ENCODE measurements at regions not wholly inside any gene's neighbourhood (a gene's known extent, or its start where the extent isn't known, plus 50 kb on each side); places are given as distances from the start of the nearest gene placed in this dataset.

DNA sequence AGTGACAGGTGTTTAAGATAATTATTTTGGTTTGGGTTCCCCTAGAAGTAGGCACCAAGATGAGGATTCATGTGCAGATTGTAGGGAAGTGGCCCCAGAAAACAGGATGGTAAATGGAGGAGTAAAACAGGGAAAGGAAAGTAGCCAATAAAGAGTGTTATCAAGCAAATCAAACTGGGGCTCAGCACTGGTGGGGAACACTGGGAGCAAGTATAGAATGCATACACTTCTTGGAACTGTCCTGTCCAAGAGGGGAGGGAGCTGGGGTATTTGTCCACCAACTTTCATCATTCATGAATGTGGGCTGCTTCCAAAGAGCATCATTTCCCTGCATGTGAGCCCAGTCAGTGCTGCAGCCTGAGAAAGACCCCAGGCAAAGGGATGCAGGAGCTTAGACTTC is 215.7 kb upstream of the IRX5 start:
- Histone ChIP-seq H3K4me3 (no peak overlapping the region), H3K27me3 (no peaks in the 10 kb centered on the region), H4K20me1 (no peaks in the 10 kb centered on the region), H3K9me3 (no peaks in the 10 kb centered on the region), H3K9ac (no peak overlapping the region), H3K36me3 (no peaks in the 10 kb centered on the region), H3K27ac (no peak overlapping the region), H3K4me2 (no peak overlapping the region), H3K4me1 (no peaks in the 10 kb centered on the region)
- TF ChIP-seq Cebpa-rat (IDR thresholded peaks at IDR 0.05) = no peak

- Histone ChIP-seq H4K20me1 (no peaks in the 10 kb centered on the region), H3K4me3 (no peak overlapping the region), H3K9me3 (no peaks in the 10 kb centered on the region), H3K4me1 (no peaks in the 10 kb centered on the region), H3K9ac (no peak overlapping the region), H3K36me3 (no peaks in the 10 kb centered on the region), H3K4me2 (no peak overlapping the region), H3K27ac (no peak overlapping the region), H3K27me3 (no peaks in the 10 kb centered on the region)
- no peak for TF ChIP-seq Cebpa-rat (IDR thresholded peaks at IDR 0.05)
Measured at GRCh38 chr16:54712866-54713265, 217.8 kb upstream of the IRX5 start.

DNA sequence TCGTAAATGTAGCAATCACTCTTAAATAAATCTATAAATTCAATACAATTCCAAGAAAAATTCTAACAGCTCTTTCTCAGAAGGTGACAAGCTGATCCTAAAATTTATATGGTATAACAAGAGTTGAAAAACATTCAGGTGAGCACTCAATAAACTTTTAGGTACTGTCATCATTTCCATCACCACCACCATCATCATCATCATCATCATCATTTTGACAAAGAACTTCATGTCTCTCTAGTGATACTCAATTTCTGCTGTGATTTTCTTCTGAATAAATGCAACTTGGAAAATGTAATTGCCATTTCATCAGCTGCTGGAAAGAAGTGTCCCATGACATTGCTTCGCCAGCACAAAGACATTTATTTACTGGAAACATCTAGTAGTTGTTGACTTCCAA is 222.9 kb upstream of the IRX5 start:
- Histone ChIP-seq H3K36me3 (no peaks in the 10 kb centered on the region), H3K9ac (no peak overlapping the region), H3K4me1 (no peaks in the 10 kb centered on the region), H3K9me3 (no peaks in the 10 kb centered on the region), H3K27ac (no peak overlapping the region), H3K4me2 (no peak overlapping the region), H3K27me3 (no peaks in the 10 kb centered on the region), H3K4me3 (no peak overlapping the region), H4K20me1 (no peaks in the 10 kb centered on the region)
- no peak for TF ChIP-seq Cebpa-rat (IDR thresholded peaks at IDR 0.05)

DNA sequence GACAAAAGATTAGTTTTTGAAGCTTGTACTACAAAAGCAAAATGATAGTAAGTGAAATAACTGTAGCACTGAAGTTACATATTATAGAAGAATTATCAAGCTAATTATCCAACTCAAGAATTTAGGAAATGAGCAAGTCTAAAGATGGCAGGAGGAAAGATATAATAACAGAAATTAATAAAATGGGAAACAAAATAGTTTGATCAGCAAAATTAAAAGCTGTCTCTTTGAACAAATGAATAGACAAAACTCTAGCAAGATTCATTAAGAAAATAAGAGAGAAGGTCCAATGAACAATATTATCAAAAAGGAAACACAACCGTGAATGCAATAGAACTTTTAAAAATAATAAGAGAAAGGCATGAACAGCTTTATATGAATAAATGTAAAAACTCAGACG is 224.3 kb upstream of the IRX5 start:
- no peak overlapping the region for H3K27ac ChIP-seq
- no peaks in the 10 kb centered on the region for H3K36me3 ChIP-seq
- no peak overlapping the region for H3K9ac ChIP-seq
- H3K27me3 ChIP-seq = no peaks in the 10 kb centered on the region
- H4K20me1 ChIP-seq = no peaks in the 10 kb centered on the region
- TF ChIP-seq Cebpa-rat (IDR thresholded peaks at IDR 0.05) = no peak
- no peak overlapping the region for H3K4me3 ChIP-seq
- H3K9me3 ChIP-seq = no peaks in the 10 kb centered on the region
- H3K4me1 ChIP-seq = no peaks in the 10 kb centered on the region
- no peak overlapping the region for H3K4me2 ChIP-seq

GRCh38 chr16:54703339-54703738 is 227.3 kb upstream of the IRX5 start:
- no peak overlapping the region for H3K9ac ChIP-seq
- TF ChIP-seq Cebpa-rat (IDR thresholded peaks at IDR 0.05) = no peak

GRCh38 chr16:54699656-54700055 is 231.0 kb upstream of the IRX5 start:
- Histone ChIP-seq H3K4me3 (no peak overlapping the region), H3K36me3 (no peaks in the 10 kb centered on the region), H3K4me1 (no peaks in the 10 kb centered on the region), H3K9ac (no peak overlapping the region), H3K4me2 (no peak overlapping the region), H3K27me3 (no peaks in the 10 kb centered on the region), H3K9me3 (no peaks in the 10 kb centered on the region), H3K27ac (no peak overlapping the region), H4K20me1 (no peaks in the 10 kb centered on the region)
- no peak for TF ChIP-seq Cebpa-rat (IDR thresholded peaks at IDR 0.05)

More at GRCh38 chr16:54703339-54703738, 227.3 kb upstream of the IRX5 start:
- Histone ChIP-seq H4K20me1 (no peaks in the 10 kb centered on the region), H3K27ac (no peak overlapping the region), H3K4me2 (no peak overlapping the region), H3K27me3 (no peaks in the 10 kb centered on the region), H3K36me3 (no peaks in the 10 kb centered on the region), H3K4me1 (no peaks in the 10 kb centered on the region), H3K9me3 (no peaks in the 10 kb centered on the region), H3K4me3 (no peak overlapping the region)

DNA sequence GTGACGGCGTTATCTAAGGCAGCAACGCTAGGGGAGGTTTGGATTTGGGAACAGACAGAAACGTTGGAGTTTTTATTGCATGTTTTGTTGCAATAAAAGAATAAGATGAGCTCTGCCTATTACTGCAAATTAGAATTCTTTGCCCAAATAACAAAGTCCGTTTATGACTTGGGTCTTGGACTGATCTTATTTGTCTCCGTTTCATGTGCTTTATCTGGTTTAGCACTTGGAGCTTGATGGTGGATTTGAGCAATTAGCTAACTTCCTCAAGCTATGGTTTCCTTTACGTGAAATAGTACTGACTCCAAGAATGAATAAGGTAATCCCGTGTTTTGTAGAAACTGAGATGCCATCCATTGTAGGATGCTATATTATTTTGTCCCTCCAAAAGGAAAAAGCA is 233.0 kb upstream of the IRX5 start:
- Histone ChIP-seq H3K4me2 (no peak overlapping the region), H3K36me3 (no peaks in the 10 kb centered on the region), H4K20me1 (no peaks in the 10 kb centered on the region), H3K9me3 (no peaks in the 10 kb centered on the region), H3K4me1 (no peaks in the 10 kb centered on the region), H3K27me3 (no peaks in the 10 kb centered on the region), H3K27ac (no peak overlapping the region), H3K4me3 (no peak overlapping the region), H3K9ac (no peak overlapping the region)
- no peak for TF ChIP-seq Cebpa-rat (IDR thresholded peaks at IDR 0.05)

DNA sequence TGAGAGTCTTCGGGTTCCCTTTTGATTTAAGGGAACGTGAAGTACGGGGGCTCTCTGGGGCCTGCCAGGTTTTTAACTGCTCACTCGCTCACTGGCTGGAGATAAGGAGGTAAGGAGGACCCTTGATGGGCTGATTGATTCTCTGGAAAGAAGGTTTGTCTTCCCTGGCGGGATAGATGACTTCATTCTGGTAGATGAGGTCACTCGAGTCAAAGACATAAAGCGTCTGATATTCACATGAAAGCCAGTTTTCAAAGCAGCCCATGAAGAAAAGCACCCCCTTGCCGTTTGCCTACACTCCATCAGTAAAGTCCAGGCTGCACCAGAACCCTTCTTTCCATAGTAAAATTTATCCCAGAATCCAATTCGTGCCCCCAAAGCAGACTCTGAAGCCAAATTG is 233.7 kb upstream of the IRX5 start:
- no peak overlapping the region for H3K9ac ChIP-seq
- H4K20me1 ChIP-seq = no peaks in the 10 kb centered on the region
- no peaks in the 10 kb centered on the region for H3K4me1 ChIP-seq
- H3K27ac ChIP-seq = no peak overlapping the region
- H3K4me2 ChIP-seq = no peak overlapping the region
- no peak for TF ChIP-seq Cebpa-rat (IDR thresholded peaks at IDR 0.05)
- no peaks in the 10 kb centered on the region for H3K36me3 ChIP-seq
- no peak overlapping the region for H3K4me3 ChIP-seq
- H3K9me3 ChIP-seq = no peaks in the 10 kb centered on the region
- H3K27me3 ChIP-seq = no peaks in the 10 kb centered on the region

DNA sequence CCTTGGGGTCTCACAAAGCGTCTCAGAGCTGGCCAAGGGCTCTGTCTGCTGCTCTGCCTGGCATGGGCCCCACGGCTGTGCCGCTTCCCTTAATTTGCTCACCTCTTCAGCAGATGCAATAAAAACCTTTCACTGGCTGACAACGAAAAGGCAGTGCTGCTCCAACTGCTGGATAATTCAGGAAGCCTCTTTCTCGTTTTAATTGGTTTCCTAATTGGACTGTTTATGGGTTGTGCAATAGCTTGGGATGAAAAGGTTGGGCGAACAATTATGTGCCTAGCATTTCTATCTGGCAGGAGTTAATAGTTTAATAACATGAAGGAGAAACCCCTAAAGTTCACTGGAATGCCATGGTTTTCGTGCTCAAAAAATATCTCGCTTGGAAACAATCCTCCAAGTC is 234.1 kb upstream of the IRX5 start:
- Histone ChIP-seq H3K9me3 (no peaks in the 10 kb centered on the region), H3K4me2 (no peak overlapping the region), H3K36me3 (no peaks in the 10 kb centered on the region), H3K4me3 (no peak overlapping the region), H3K27ac (no peak overlapping the region), H3K27me3 (no peaks in the 10 kb centered on the region), H4K20me1 (no peaks in the 10 kb centered on the region), H3K9ac (no peak overlapping the region), H3K4me1 (no peaks in the 10 kb centered on the region)
- TF ChIP-seq Cebpa-rat (IDR thresholded peaks at IDR 0.05) = no peak

GRCh38 chr16:54694651-54695050 is 236.0 kb upstream of the IRX5 start:
- Histone ChIP-seq H3K4me3 (no peak overlapping the region), H3K36me3 (no peaks in the 10 kb centered on the region), H3K27me3 (no peaks in the 10 kb centered on the region), H3K9ac (no peak overlapping the region), H3K9me3 (no peaks in the 10 kb centered on the region), H3K4me1 (no peaks in the 10 kb centered on the region), H3K27ac (no peak overlapping the region), H3K4me2 (no peak overlapping the region), H4K20me1 (no peaks in the 10 kb centered on the region)
- no peak for TF ChIP-seq Cebpa-rat (IDR thresholded peaks at IDR 0.05)

- Histone ChIP-seq H3K4me1 (no peaks in the 10 kb centered on the region), H4K20me1 (no peaks in the 10 kb centered on the region), H3K9ac (no peak overlapping the region), H3K9me3 (no peaks in the 10 kb centered on the region), H3K27me3 (no peaks in the 10 kb centered on the region), H3K4me3 (no peak overlapping the region), H3K27ac (no peak overlapping the region), H3K36me3 (no peaks in the 10 kb centered on the region), H3K4me2 (no peak overlapping the region)
- no peak for TF ChIP-seq Cebpa-rat (IDR thresholded peaks at IDR 0.05)
Measured at GRCh38 chr16:54693864-54694263, 236.8 kb upstream of the IRX5 start.

Measured in BLaER1 (cell line).